Middle frontal gyrus (tissue), 1 donor: ENCODE measurements at regions not wholly inside any gene's neighbourhood (a gene's known extent, or its start where the extent isn't known, plus 50 kb on each side); places are given as distances from the start of the nearest gene placed in this dataset.

Experiments used
- DNase-seq: peaks from one replicate; pipeline ENCODE4 v3.0.0-alpha.2; 2015; ENCODE audit warnings: low spot score; ENCODE audit errors: extremely low spot score

- no peak for DNase-seq
Observed at GRCh38 chr13:105336706-105337576, 1198.5 kb downstream of the EFNB2 start.

GRCh38 chr13:105334211-105334610, 1201.3 kb downstream of the EFNB2 start:
- no peak for DNase-seq

- no peak for DNase-seq
Observed at GRCh38 chr13:105333416-105333815, 1202.0 kb downstream of the EFNB2 start.

- DNase-seq: no peak
Observed at GRCh38 chr13:105329359-105329758, 1206.1 kb downstream of the EFNB2 start.

GRCh38 chr13:105328212-105328611, 1207.2 kb downstream of the EFNB2 start:
- DNase-seq: no peak

- DNase-seq: no peak
Observed at GRCh38 chr13:105327581-105328126, 1207.8 kb downstream of the EFNB2 start.

GRCh38 chr13:105319875-105320274, 1215.6 kb downstream of the EFNB2 start:
- DNase-seq: no peak

- no peak for DNase-seq
Observed at GRCh38 chr13:105316731-105317130, 1218.7 kb downstream of the EFNB2 start.

GRCh38 chr13:105312906-105313305, 1222.6 kb downstream of the EFNB2 start:
- DNase-seq: no peak

- DNase-seq: no peak
Observed at GRCh38 chr13:105311094-105311493, 1224.4 kb downstream of the EFNB2 start.

GRCh38 chr13:105307776-105308175, 1227.7 kb downstream of the EFNB2 start:
- DNase-seq: no peak

- no peak for DNase-seq
Observed at GRCh38 chr13:105297839-105298238, 1237.6 kb downstream of the EFNB2 start.

- DNase-seq: no peak
Observed at GRCh38 chr13:105291987-105292386, 1243.5 kb downstream of the EFNB2 start.

- no peak for DNase-seq
Observed at GRCh38 chr13:105290596-105290995, 1244.9 kb downstream of the EFNB2 start.

GRCh38 chr13:105285526-105285925, 1249.9 kb downstream of the EFNB2 start:
- DNase-seq: no peak

- no peak for DNase-seq
Observed at GRCh38 chr13:105282406-105283285, 1252.8 kb downstream of the EFNB2 start.

GRCh38 chr13:105278943-105279381, 1256.5 kb downstream of the EFNB2 start:
- DNase-seq: no peak

GRCh38 chr13:105276571-105276970, 1258.9 kb downstream of the EFNB2 start:
- no peak for DNase-seq

GRCh38 chr13:105273665-105274222, 1261.7 kb downstream of the EFNB2 start:
- no peak for DNase-seq

- DNase-seq: no peak
Observed at GRCh38 chr13:105272660-105273631, 1262.5 kb downstream of the EFNB2 start.
